Parathyroid adenoma (tissue), 2 donors: ENCODE measurements at regions not wholly inside any gene's neighbourhood (a gene's known extent, or its start where the extent isn't known, plus 50 kb on each side); places are given as distances from the start of the nearest gene placed in this dataset.

Experiments
- H2AFZ ChIP-seq: fragments of 300-600 bp; sonication (generic); one replicate; pipeline ENCODE4 v1.7.0; 2017; ENCODE audit warnings: antibody characterized with exemption, mild to moderate bottlenecking
- H3K27ac ChIP-seq: fragments of 300-600 bp; sonication (generic); one replicate; pipeline ENCODE4 v1.7.0; 2017
- H3K27me3 ChIP-seq: fragments of 300-600 bp; sonication (generic); one replicate; pipeline ENCODE4 v1.7.0; 2017; ENCODE audit warnings: low read length; ENCODE audit not compliant: control insufficient read depth, insufficient read depth
- H3K36me3 ChIP-seq: fragments of 300-600 bp; sonication (generic); one replicate; pipeline ENCODE4 v1.7.0; 2017; ENCODE audit warnings: low read length; ENCODE audit not compliant: control insufficient read depth, insufficient read depth
- H3K4me1 ChIP-seq: fragments of 300-600 bp; sonication (generic); one replicate; pipeline ENCODE4 v1.7.0; 2017; ENCODE audit warnings: control low read depth
- H3K4me2 ChIP-seq: fragments of 300-600 bp; sonication (generic); one replicate; pipeline ENCODE4 v1.7.0; 2017; ENCODE audit warnings: low read length
- H3K4me3 ChIP-seq: fragments of 300-600 bp; sonication (generic); one replicate; pipeline ENCODE4 v1.7.0; 2017; ENCODE audit warnings: low read depth, low read length
- H3K79me2 ChIP-seq: fragments of 300-600 bp; sonication (generic); one replicate; pipeline ENCODE4 v1.7.0; 2017; ENCODE audit warnings: control low read depth
- H3K9ac ChIP-seq: fragments of 300-600 bp; sonication (generic); one replicate; pipeline ENCODE4 v1.7.0; 2017; ENCODE audit warnings: mild to moderate bottlenecking
- H3K9me3 ChIP-seq: fragments of 300-600 bp; sonication (generic); one replicate; pipeline ENCODE4 v1.7.0; 2017; ENCODE audit warnings: low read length; ENCODE audit not compliant: control insufficient read depth
- TF ChIP-seq, protein P1 (sequence below): fragments of 300-600 bp; sonication (generic); IDR thresholded peaks from one replicate; pipeline ENCODE4 v1.7.0; 2017; ENCODE audit warnings: antibody characterized with exemption, mild to moderate bottlenecking
- donor health status: primary hyperparathyroidism.

DNA sequence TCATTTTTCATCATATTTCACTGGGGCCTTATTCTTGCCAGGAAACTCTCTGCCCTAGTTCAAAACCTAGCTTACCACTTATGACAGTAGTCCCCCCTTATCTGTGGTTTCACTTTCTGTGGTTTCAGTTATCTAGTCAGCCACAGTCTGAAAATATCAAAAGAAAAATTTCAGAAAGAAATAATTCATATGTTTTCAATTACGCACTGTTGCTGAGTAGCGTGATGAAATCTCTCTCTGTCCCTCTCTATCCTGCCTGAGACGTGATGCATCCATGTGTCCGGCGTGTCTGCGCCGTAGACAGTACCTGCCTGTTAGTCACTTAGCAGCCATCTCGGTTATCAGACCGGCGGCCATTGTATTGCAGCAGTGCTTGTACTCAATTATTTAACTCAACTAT, 369.9 kb upstream of the MCTP2 start:
- TF ChIP-seq, protein P1, sequence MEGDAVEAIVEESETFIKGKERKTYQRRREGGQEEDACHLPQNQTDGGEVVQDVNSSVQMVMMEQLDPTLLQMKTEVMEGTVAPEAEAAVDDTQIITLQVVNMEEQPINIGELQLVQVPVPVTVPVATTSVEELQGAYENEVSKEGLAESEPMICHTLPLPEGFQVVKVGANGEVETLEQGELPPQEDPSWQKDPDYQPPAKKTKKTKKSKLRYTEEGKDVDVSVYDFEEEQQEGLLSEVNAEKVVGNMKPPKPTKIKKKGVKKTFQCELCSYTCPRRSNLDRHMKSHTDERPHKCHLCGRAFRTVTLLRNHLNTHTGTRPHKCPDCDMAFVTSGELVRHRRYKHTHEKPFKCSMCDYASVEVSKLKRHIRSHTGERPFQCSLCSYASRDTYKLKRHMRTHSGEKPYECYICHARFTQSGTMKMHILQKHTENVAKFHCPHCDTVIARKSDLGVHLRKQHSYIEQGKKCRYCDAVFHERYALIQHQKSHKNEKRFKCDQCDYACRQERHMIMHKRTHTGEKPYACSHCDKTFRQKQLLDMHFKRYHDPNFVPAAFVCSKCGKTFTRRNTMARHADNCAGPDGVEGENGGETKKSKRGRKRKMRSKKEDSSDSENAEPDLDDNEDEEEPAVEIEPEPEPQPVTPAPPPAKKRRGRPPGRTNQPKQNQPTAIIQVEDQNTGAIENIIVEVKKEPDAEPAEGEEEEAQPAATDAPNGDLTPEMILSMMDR: no peak
- Histone ChIP-seq H3K4me1 (no peaks in the 10 kb centered on the region), H3K9ac (no peak overlapping the region), H3K4me3 (no peak overlapping the region), H3K36me3 (no peaks in the 10 kb centered on the region), H3K9me3 (no peaks in the 10 kb centered on the region), H2AFZ (no peak overlapping the region), H3K4me2 (no peak overlapping the region), H3K27me3 (no peaks in the 10 kb centered on the region), H3K79me2 (no peaks in the 10 kb centered on the region), H3K27ac (no peak overlapping the region)

DNA sequence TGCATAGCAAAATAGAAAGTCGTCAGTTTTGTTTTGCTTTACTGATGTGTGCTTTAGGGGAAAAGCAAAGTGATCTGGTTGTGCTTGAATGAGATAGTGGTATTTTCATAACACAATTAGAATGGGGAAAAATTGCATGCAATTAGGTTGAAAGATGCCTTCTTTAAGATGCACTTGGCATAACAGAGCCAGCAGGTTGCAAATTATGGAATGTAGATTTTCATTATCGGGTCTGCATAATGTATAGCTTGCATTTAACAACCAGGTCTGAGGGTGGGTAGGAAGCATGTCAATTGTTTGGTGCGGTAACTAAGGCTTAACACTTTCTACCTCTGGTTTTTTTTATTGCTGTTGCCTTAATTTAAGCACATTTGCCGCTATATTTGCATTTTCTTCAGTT, 370.7 kb upstream of the MCTP2 start:
- TF ChIP-seq, protein P1: no peak
- Histone ChIP-seq H3K27ac (no peak overlapping the region), H3K4me2 (no peak overlapping the region), H3K4me3 (no peak overlapping the region), H3K9me3 (no peaks in the 10 kb centered on the region), H3K9ac (no peak overlapping the region), H2AFZ (no peak overlapping the region), H3K27me3 (no peaks in the 10 kb centered on the region), H3K36me3 (no peaks in the 10 kb centered on the region), H3K79me2 (no peaks in the 10 kb centered on the region), H3K4me1 (no peaks in the 10 kb centered on the region)

GRCh38 chr15:93859176-93859575, 372.2 kb upstream of the MCTP2 start:
- no peaks in the 10 kb centered on the region for H3K27me3 ChIP-seq
- H3K79me2 ChIP-seq: no peaks in the 10 kb centered on the region
- no peaks in the 10 kb centered on the region for H3K4me1 ChIP-seq
- H3K36me3 ChIP-seq: no peaks in the 10 kb centered on the region
- H3K9ac ChIP-seq: no peak overlapping the region
- no peak overlapping the region for H3K4me3 ChIP-seq
- no peak overlapping the region for H2AFZ ChIP-seq
- H3K9me3 ChIP-seq: no peaks in the 10 kb centered on the region
- H3K27ac ChIP-seq: no peak overlapping the region
- H3K4me2 ChIP-seq: no peak overlapping the region
- TF ChIP-seq, protein P1: no peak

- H3K9ac ChIP-seq: no peak overlapping the region
- H3K79me2 ChIP-seq: no peaks in the 10 kb centered on the region
- H3K27me3 ChIP-seq: no peaks in the 10 kb centered on the region
- TF ChIP-seq, protein P1: no peak
- no peaks in the 10 kb centered on the region for H3K36me3 ChIP-seq
- H2AFZ ChIP-seq: no peak overlapping the region
- no peak overlapping the region for H3K4me3 ChIP-seq
- no peak overlapping the region for H3K27ac ChIP-seq
- no peak overlapping the region for H3K4me2 ChIP-seq
- no peaks in the 10 kb centered on the region for H3K9me3 ChIP-seq
- H3K4me1 ChIP-seq: no peaks in the 10 kb centered on the region
Observed at GRCh38 chr15:93855181-93855826, 376.1 kb upstream of the MCTP2 start.

DNA sequence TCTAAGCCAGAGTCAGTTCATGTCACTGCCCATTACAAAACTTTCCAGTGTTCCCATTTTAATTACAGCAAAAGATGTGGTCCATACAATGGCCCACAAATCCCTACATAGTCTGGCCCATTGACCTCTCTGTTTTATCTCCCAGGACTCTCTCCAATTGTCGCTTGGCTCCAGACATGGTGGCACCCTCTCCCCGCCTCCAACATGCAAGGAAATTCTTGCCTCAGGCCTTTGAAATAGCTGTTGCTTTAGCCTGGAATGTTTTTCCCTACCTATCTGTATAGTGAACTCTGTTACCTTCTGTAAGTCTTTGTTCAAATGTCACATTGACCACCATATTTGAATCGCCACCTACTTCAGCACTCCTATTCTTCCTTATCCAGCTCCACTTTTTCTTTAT, 377.3 kb upstream of the MCTP2 start:
- TF ChIP-seq, protein P1: no peak
- H3K4me2 ChIP-seq: no peak overlapping the region
- H3K27me3 ChIP-seq: no peaks in the 10 kb centered on the region
- H3K4me3 ChIP-seq: no peak overlapping the region
- H3K36me3 ChIP-seq: no peaks in the 10 kb centered on the region
- H2AFZ ChIP-seq: no peak overlapping the region
- H3K9me3 ChIP-seq: no peaks in the 10 kb centered on the region
- H3K9ac ChIP-seq: no peak overlapping the region
- no peaks in the 10 kb centered on the region for H3K4me1 ChIP-seq
- no peaks in the 10 kb centered on the region for H3K79me2 ChIP-seq
- no peak overlapping the region for H3K27ac ChIP-seq
